Activated T-cell treated with anti-CD3 and anti-CD28 coated beads, Interleukin-2, amount 50 U/mL, for 1 hour (primary cell): ENCODE measurements at regions not wholly inside any gene's neighbourhood (a gene's known extent, or its start where the extent isn't known, plus 50 kb on each side); places are given as distances from the start of the nearest gene placed in this dataset.
A peak's percentile ranks its signal among the peaks of the same experiment; 100 is the strongest.

Experiments used
- DNase-seq: peaks from one replicate; pipeline ENCODE4 v3.0.0-alpha.2; 2020

DNA sequence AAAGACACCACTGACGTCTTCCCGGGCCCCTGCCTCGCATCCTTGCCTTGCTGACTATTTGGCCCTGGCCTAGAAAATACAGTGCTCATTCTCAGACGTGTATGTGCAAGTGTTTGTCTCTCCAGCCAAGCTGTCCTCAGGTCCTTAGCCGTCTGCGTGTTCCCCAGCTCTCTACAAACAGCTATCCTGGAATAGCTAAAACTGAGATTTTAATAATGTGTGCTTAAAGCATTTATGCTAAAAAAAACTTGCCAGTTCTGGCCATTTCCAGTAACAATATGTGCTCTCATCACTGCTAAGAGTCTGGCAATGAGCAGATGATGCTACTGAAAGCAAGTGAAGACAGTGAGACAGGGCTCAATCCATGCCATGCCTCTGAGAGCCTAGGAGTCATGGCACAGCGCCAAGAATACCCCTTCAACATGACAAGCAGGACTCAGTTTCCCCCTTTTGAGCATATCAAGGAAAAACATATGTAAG lies 55.7 kb downstream of the IRF2BP2 start:
- DNase-seq: no peak

GRCh38 chr1:234553240-234554188 lies 56.5 kb downstream of the IRF2BP2 start:
- no peak for DNase-seq

DNA sequence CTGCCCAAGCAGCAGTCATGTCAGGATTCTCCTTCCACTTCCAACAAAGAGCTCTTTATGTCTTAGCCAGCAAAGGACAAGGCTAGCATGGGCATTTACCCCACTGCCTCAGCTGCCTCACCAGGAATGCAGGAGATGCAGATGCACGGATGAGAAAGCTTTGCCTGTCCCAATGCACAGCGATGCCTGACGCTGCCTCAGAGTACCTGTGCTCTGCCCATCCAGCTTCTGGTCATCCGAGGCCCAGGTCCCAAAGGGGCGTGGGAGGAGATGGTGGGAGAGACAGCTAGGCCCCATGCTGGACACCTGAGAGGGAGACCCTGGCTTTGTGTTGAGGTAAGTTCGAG lies 59.0 kb downstream of the IRF2BP2 start:
- no peak for DNase-seq

- DNase-seq: no peak
Measured at GRCh38 chr1:234550341-234551031, 59.5 kb downstream of the IRF2BP2 start.

GRCh38 chr1:234549447-234550021 lies 60.4 kb downstream of the IRF2BP2 start:
- no peak for DNase-seq

DNA sequence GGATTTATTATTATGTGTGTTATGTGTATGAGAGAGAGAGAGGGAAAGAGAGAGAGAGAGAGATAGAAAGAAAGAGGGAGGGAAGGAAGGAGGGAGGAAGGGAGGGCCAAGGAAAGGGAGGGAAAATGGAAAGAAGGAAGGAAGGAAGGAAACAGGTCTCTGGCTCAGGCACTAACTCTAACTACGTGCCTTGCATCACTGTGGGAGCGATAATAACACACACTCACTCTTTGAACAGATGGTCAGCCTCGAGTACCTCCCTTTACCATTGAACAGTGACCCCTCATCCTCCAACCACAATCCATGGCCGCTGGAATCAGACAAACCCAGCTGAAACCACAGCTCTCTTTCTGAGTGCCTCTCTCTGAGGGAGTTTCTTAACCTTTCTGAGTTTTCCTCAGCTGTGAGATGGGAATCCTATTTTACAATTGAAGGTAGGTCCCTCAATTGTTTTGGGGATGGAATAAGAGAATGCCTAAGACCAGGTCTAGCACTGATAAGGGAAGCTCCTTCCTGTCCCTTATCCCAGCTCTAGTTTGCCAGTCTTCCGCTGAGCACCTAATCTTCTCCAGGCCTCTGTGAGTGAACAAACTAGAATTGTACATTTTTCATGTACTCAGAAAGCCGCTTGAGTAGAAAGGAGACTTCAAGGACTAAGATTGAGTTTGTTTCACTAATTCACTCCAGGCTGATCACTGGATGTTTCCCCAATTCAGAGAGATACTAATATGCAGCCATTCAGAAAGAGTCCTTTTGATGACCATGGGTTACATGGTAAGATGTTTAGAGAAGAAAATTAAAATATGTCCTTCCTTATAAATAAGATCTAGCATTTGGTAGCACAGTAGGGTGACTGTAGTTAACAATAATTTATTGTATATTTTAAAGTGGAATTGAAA lies 62.8 kb downstream of the IRF2BP2 start:
- DNase-seq: no peak

GRCh38 chr1:234546387-234546704 lies 63.6 kb downstream of the IRF2BP2 start:
- no peak for DNase-seq

DNA sequence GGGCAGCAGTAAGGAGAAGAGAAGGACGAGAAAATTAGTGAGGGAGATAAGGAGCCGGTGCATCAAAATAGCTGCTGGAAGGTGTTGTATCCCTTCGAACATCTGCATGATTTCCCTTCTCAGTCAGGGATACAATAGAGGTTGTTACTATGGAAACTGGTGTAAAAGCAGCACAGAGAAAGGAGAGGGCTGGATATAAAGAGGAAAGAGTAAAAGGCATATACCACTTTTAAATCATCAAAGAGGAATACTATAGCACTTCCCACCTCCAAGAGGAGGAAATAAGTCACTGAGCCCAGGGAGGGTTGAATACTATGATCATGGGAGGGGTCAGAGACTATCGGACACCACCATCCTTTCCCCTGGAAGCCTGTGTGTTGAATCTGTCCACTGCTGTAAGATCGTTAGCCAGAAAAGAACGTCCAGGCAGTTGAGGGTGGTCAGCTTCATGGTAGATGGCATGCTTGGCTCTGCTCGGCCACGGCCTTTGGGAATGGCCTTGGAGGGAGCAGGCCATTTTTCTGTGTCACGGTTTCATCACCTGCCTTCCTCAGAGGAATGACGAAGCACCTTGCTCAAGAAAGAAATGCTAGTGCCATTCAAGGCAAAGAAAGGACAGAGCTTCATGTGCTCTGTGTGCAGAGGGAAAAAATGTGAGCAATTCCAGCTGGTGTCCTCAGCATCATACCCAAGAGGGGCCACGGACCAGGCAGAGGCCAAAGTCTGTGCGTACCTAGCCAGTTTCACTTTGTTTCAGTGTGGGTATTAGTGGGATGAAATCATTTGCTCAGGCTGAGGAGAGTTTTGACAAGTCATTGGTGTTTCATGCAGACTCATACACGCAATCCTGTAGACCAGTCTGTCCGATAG lies 64.2 kb downstream of the IRF2BP2 start:
- DNase-seq: no peak

GRCh38 chr1:234544087-234544579 lies 65.2 kb upstream of the TARBP1 start:
- DNase-seq: peak; percentile 48

DNA sequence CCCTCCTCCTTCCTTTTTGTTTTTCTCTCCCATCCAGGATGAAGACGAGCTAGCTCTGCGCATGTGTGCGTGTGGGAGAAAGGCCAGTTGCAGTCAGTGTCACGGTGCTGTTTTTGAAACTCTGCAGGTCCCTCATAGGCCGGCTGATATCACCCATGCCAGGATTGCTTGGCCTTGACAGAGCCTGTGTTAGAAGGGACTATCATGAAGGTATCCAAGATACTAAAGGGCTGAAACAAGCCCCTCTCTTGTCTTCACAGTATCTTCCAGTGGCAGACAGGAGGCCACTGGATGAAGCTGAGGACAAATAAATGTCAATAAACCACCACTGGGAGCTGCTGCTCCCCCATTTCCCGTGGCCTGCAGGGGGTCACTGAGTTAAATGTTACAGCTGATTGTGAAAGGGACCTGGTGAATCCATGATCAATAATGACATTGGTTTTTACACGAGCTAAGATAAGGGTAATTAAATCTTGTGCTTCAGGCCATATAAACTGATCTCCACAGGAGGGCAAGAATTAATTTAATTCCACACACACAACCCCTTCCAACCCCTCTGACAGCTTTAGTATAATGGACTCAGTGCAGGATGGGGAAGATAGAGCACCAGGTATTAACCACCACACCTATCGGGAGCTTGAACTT lies 64.6 kb upstream of the TARBP1 start:
- DNase-seq: no peak

DNA sequence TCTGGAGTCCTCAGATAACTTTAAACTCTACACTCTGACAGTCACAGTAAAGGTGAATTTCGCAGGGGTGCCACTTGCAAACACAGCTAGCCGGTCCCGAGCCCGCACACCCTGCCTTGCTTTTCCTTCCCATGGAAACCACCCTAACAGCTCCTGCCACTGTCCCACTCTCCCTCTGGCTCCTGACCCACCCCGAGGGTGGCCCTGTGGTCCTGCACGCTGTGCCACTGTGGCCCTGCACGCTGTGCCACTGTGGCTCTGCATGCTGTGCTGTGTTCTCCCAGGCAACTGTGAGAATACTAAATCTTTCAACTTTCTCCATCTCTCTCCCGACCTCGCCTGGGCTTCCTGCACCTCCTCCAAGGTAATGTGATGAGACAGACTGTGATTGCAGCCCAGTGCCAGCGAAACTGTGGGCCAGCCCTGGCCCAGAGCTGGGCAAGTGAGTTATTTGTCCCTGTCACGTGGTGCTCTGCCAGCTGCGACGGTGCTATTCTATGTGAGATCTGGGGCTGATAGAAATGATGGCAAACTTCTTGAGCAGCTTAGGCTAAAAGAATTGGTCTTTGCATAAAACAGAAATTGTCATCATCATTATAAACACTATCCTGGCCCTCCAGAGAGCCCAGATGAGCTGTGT lies 63.4 kb upstream of the TARBP1 start:
- no peak for DNase-seq

- DNase-seq: no peak
Measured at GRCh38 chr1:234541286-234541975, 62.5 kb upstream of the TARBP1 start.

DNA sequence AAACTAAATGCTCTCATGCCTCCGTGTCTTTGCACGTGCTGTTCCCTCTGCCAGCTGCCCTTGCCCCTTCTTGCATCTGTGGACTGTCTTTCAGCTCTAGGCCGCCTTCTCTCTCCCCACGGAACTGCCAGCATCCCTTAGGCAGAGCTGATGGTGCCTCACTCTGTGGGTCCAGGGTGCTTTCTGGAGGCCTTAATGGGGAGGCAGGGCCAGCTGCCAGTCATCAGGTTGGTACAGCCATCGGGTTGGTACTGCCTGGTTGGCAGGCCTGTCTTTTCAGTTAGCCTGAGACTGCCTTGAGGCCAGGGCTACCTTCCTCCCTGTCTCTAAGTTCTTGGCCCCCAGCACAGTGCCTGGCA lies 61.4 kb upstream of the TARBP1 start:
- no peak for DNase-seq

GRCh38 chr1:234539666-234540403 lies 60.9 kb upstream of the TARBP1 start:
- DNase-seq: no peak

DNA sequence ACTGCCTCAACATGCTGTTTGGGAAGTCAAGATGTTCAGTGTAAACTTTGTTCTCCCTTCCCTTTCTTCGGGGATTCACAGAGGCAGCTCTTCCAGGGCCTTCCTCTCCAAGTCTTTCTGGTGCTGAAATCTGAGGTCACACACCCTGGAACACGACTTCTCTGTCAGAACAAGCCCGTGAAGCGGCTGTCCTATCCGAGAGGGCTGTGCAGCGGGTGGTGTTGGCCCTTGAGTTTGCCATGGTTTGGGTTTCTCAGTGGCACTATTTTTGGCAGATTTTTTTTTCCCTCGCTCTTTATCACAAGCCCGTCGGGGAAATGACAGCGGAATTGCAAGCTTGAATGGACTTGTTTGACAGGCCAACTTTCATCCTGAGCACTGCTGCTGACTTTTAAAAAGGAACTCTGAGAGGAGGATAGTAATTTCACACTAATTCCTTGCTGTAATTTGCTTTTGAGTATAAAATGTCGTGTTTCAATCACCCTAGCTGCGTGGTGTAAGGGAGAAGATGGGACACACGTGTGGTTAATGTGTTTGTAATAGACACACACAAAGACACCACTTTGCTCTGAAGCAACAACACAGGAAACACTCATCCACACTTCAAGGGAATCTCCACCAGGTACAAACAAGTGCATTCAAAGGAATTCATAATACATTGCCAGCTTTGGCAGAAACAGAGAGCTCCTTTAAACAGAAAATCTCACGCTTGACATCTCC lies 60.1 kb upstream of the TARBP1 start:
- DNase-seq: no peak

DNA sequence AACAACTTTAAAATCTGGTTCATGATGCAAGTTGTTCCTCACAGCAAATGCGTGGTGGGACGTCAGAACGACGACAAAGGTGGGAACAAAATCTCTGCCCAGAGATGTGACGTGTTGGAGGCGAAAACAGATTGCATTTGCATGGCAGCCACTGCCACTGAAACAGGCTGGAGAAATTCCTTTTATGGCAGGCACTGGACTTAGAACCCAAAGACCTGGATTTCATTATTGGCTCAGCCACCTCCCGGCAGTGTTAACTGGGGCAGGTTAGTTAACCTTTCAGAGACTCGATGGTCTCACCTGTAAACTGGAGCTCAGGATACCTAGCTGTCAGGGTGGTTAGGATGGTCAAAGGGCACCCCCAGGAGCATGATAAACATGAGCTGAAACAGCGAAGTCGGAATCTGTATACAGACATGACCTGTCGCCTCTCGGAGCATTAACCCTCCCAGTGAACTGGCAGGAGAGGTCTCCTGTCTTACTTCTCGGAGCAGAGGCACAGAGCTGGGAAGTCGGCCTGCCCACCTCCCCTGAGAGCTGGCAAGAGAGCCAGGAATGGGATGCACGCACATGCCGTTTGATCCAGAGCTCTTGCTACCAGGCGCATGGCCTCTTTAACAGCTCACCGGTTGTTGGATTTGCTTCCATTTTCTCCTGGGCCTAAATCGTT lies 59.2 kb upstream of the TARBP1 start:
- no peak for DNase-seq

GRCh38 chr1:234537236-234537635 lies 58.3 kb upstream of the TARBP1 start:
- DNase-seq: no peak

DNA sequence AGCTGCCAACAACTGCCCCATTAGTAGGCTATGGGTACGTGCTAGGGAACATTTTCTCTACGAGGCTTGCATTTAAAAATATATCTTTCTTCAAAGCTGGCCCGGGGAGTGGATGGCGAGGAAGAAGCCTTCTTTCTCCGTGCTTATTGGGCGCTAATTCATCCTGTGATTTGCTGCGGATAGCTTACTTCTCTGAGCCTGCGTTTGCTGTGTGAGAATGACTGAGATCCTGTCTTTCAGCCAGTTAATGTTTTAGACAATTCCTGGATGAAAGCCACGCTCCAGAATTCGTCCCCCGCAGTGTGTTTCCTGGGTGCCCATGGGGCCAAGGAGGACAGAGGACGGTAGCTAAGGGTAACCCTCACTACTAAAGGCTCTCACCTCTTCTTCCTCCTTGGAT lies 57.8 kb upstream of the TARBP1 start:
- no peak for DNase-seq
